Spleen (tissue), 11 donors: ENCODE measurements at regions not wholly inside any gene's neighbourhood (a gene's known extent, or its start where the extent isn't known, plus 50 kb on each side); places are given as distances from the start of the nearest gene placed in this dataset.

ENCODE experiments used
- DNase-seq: peaks from one replicate; pipeline ENCODE4 v3.0.0-alpha.2; 2020
- H3K27ac ChIP-seq, 8 donors: fragments of 200-600 bp; sonication (generic) in 7 of 8; 1 replicate in 4 of 8; 2 replicates in 4 of 8; pipeline versions ENCODE4 v1.5.0 to v1.8.0; 2016 to 2021; ENCODE audit warnings: inconsistent platforms in 4 of 8, mild to moderate bottlenecking in 4 of 8, moderate library complexity in 1 of 8
- H3K27me3 ChIP-seq, 7 donors: fragments of 200-600 bp; sonication (generic) in 6 of 7; replicated peaks in 1 of 7; 1 replicate in 4 of 7; 2 replicates in 3 of 7; pipeline versions ENCODE4 v1.5.0 to v1.8.0; 2016 to 2021; ENCODE audit warnings: inconsistent platforms in 3 of 7, mild to moderate bottlenecking in 1 of 7
- H3K36me3 ChIP-seq, 6 donors: fragments of 200-600 bp; sonication (generic) in 5 of 6; 1 replicate in 4 of 6; 2 replicates in 2 of 6; pipeline versions ENCODE4 v1.5.0 to v1.8.0; 2016 to 2021; ENCODE audit warnings: inconsistent platforms in 2 of 6
- H3K4me1 ChIP-seq, 6 donors: fragments of 200-600 bp; sonication (generic) in 5 of 6; 1 replicate in 3 of 6; 2 replicates in 3 of 6; pipeline versions ENCODE4 v1.5.0 to v1.8.0; 2016 to 2021; ENCODE audit warnings: inconsistent platforms in 3 of 6
- H3K4me3 ChIP-seq, 8 donors: fragments of 200-600 bp; sonication (generic) in 7 of 8; 1 replicate in 4 of 8; 2 replicates in 4 of 8; pipeline versions ENCODE4 v1.5.0 to v1.8.0; 2016 to 2021; ENCODE audit warnings: inconsistent platforms in 4 of 8, mild to moderate bottlenecking in 4 of 8, moderate library complexity in 2 of 8
- H3K9me3 ChIP-seq, 8 donors: fragments of 200-600 bp; sonication (generic) in 7 of 8; 1 replicate in 4 of 8; 2 replicates in 4 of 8; pipeline versions ENCODE4 v1.5.0 to v1.8.0; 2016 to 2021; ENCODE audit warnings: inconsistent platforms in 4 of 8
- CTCF ChIP-seq, 11 experiments: fragments of 200-600 bp in 7 of 11; fragments of 450-650 bp in 4 of 11; sonication (generic) in 4 of 11; IDR thresholded peaks in 8 of 11; conservative IDR thresholded peaks in 3 of 11; 1 replicate in 7 of 11; 2 replicates in 4 of 11; pipeline versions ENCODE4 v1.4.0 to v1.8.0; 2016 to 2021; ENCODE audit warnings: antibody characterized with exemption in 11 of 11, inconsistent platforms in 4 of 11, mild to moderate bottlenecking in 1 of 11
- POLR2A ChIP-seq, 3 donors: fragments of 450-650 bp; IDR thresholded peaks; one replicate each; pipeline ENCODE4 v1.5.1; 2017; ENCODE audit warnings: antibody characterized with exemption in 3 of 3, mild to moderate bottlenecking in 1 of 3
- POLR2AphosphoS5 ChIP-seq, 3 donors: sonication (generic); formaldehyde crosslinking; IDR thresholded peaks; one replicate each; pipeline ENCODE4 v1.5.1; 2017; ENCODE audit warnings: antibody characterized with exemption in 3 of 3
- WGBS, 5 donors: extraction: QIAGEN DNeasy Blood & Tissue Kit in 3 of 5; methylation state at CpG; one replicate each; pipeline versions ENCODE4 v1.1.5 to v1.1.7; 2013 to 2018; 5-methylcytosine and 5-hydroxymethylcytosine counted together
- intact Hi-C: fragments of 100-400 bp; cut with DNase I; formaldehyde crosslinking; loops from one replicate; pipeline ENCODE4 v1.15.0; 2023; ENCODE audit warnings: low total_unique reads
- donor health status: healthy with polysubstance abuse.
- donor health status: DM: no; HTN: no; CAD: no; lungs with moderate emphysema.
- donor health status: DM: no; HTN: no; CAD: no.
- donor health status: Bipolar disorder and iron deficiency.
- donor health status: healthy.
- donor health status: DM: no; HTN: no; CAD: no.
- donor health status: DM: yes; HTN: yes; CAD: no.

DNA sequence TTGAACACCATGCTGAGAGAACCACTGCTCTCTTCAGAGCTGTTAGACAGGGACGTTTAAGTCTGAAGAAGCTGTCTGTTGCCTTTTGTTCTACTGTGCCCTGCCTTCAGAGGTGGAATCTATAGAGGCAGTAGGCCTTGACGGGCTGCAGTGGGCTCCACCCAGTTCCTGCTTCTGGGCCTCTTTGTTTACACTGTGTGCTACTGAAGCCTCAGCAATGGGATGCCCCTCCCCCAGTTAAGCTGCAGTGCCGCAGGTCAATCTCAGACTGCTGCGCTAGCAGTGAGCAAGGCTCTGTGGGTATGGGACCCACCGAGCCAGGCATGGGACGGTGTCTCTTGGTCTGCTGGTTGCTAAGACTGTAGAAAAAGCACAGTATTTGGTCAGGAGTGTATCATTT lies 162.3 kb upstream of the NXPH2 start:
- intact Hi-C loops, result no loop called here
- Histone ChIP-seq H3K36me3 (no peaks in the 10 kb centered on the region), H3K27me3 (no peaks in the 10 kb centered on the region), H3K4me3 (no peak overlapping the region), H3K4me1 (no peaks in the 10 kb centered on the region), H3K27ac (no peak overlapping the region), H3K9me3 (peaks cover 0 to 26% (median 10%) of the 10 kb centered on the region in 8 donors)
- DNase-seq, result no peak
- WGBS, 5 donors, result 54 to 70% (median 67%) methylated on average over 3 to 6 of the region's 6 CpGs
- TF ChIP-seq CTCF (IDR thresholded peaks at IDR 0.05 in 8 of 11, conservative IDR thresholded peaks at IDR 0.05 in 3 of 11) (no peak), POLR2A (IDR thresholded peaks at IDR 0.05) (no peak), POLR2AphosphoS5 (IDR thresholded peaks at IDR 0.05) (no peak)

DNA sequence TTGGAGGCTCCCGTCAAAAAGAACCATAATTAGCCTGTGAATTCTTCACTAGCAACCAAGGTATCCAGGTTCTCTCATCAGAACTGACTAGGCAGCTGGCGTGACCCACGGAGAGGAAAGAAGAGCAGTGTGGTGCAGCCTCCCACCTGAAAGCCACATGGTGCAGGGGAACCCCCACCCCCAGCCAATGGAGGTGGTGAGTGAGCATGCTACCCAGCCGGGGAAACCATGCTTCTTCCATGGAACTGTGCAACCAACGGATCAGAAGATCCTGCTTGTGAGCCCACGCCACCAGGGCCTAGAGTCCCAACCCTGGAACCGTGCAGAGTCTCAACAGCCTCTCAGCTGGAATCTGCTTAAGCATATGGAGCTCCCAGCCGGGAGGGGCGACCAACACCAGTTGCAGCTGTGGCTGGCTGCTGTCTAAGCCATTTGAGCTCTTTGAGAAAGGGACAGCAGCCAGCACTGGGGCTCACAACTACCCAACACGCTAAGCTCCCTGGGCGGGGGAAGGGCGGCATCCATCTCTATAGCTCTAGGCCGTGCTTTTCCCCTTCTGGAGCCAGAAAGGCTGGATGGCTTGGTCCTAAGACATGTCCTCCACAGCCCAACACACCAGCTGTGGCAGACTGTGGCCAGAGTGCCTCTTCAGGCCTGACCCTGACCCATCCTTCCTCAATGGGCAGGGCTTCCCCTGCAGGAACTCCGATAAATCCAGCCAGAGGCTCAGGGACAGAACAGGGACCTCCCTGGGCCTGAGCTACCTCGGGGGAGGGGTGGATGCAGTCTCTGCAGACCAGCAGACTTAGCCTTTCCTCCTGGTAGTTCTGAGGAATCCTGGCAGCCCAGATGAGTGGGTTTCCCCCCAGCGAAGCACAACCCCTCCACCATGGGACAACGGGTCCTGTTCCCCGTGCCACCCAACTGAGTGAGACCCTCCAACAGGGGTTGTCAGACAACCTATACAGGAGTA lies 151.4 kb upstream of the NXPH2 start:
- TF ChIP-seq CTCF (IDR thresholded peaks at IDR 0.05 in 8 of 11, conservative IDR thresholded peaks at IDR 0.05 in 3 of 11) (no peak), POLR2A (IDR thresholded peaks at IDR 0.05) (no peak), POLR2AphosphoS5 (IDR thresholded peaks at IDR 0.05) (no peak)
- no peak overlapping the region for H3K4me3 ChIP-seq
- no peaks in the 10 kb centered on the region for H3K4me1 ChIP-seq
- H3K9me3 ChIP-seq, result peaks cover 0 to 14% (median 0%) of the 10 kb centered on the region in 8 donors
- H3K27ac ChIP-seq, result no peak overlapping the region
- WGBS, 5 donors, result 71 to 86% (median 79%) methylated on average over 9 to 18 of the region's 18 CpGs
- intact Hi-C loops, result no loop called here
- DNase-seq, result no peak
- H3K36me3 ChIP-seq, result no peaks in the 10 kb centered on the region
- no peaks in the 10 kb centered on the region for H3K27me3 ChIP-seq

GRCh38 chr2:138930571-138930970 lies 150.4 kb upstream of the NXPH2 start:
- no peak for TF ChIP-seq CTCF (IDR thresholded peaks at IDR 0.05 in 8 of 11, conservative IDR thresholded peaks at IDR 0.05 in 3 of 11)
- TF ChIP-seq POLR2AphosphoS5 (IDR thresholded peaks at IDR 0.05), result no peak
- TF ChIP-seq POLR2A (IDR thresholded peaks at IDR 0.05), result no peak
- no peaks in the 10 kb centered on the region for H3K27me3 ChIP-seq
- H3K36me3 ChIP-seq, result no peaks in the 10 kb centered on the region
- peaks cover 0 to 14% (median 0%) of the 10 kb centered on the region in 8 donors for H3K9me3 ChIP-seq
- no peak for DNase-seq
- H3K4me1 ChIP-seq, result no peaks in the 10 kb centered on the region
- H3K4me3 ChIP-seq, result no peak overlapping the region
- H3K27ac ChIP-seq, result no peak overlapping the region
- 66 to 76% (median 70%) methylated on average over 6 of the region's 6 CpGs for WGBS, 5 donors
- intact Hi-C loops, result no loop called here

GRCh38 chr2:138928374-138929021 lies 148.3 kb upstream of the NXPH2 start:
- Histone ChIP-seq H3K27me3 (no peaks in the 10 kb centered on the region), H3K4me3 (no peak overlapping the region), H3K27ac (no peak overlapping the region), H3K9me3 (peaks cover 0 to 14% (median 0%) of the 10 kb centered on the region in 8 donors), H3K36me3 (no peaks in the 10 kb centered on the region), H3K4me1 (no peaks in the 10 kb centered on the region)
- no peak for DNase-seq
- TF ChIP-seq POLR2AphosphoS5 (IDR thresholded peaks at IDR 0.05) (no peak), CTCF (IDR thresholded peaks at IDR 0.05 in 8 of 11, conservative IDR thresholded peaks at IDR 0.05 in 3 of 11) (no peak), POLR2A (IDR thresholded peaks at IDR 0.05) (no peak)
- intact Hi-C loops, result no loop called here
- WGBS, 5 donors, result 49 to 78% (median 56%) methylated on average over 1 of the region's 1 CpG
